ENCODE measurements at regions not wholly inside any gene's neighbourhood (a gene's known extent, or its start where the extent isn't known, plus 50 kb on each side); places are given as distances from the start of the nearest gene placed in this dataset.
"Not testable (repeated sequence)": the region's sequence is repeated elsewhere in the genome, so short reads cannot be mapped to it uniquely, and the experiment has no call there.

DNA sequence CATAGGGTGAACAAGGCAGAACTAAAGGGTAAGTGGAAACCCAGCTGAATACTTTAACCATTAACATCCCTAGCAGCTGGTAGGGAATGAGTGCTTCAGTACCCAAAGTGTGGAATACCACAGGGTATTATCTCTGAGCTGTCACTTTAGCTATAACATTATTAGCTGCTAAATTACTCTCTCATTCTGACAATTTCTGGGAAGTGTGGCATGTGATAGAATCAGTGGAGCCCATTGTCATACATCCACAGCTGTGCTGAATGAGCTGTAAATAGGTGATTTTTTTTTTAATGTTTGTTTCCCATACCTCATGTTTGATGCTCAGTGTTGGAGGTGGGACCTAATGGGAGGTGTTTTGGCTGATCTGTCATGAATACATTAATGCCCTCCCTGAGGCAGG is 894.3 kb downstream of the DIPK2A start:
- no peak overlapping the region for H3K27ac Mint-ChIP-seq
- no peaks in the 10 kb centered on the region for H3K36me3 Mint-ChIP-seq (ENCODE audit: low read depth)
- H3K4me3 Mint-ChIP-seq = no peak overlapping the region
- H3K4me1 Mint-ChIP-seq (ENCODE audit: low read depth) = no peaks in the 10 kb centered on the region
- DNase-seq (ENCODE audit: low spot score) = no peak
- no peaks in the 10 kb centered on the region for H3K9me3 Mint-ChIP-seq
- intact Hi-C loops (cut with micrococcal nuclease) = no loop called here
- no peaks in the 10 kb centered on the region for H3K27me3 Mint-ChIP-seq (ENCODE audit: insufficient read depth)

DNA sequence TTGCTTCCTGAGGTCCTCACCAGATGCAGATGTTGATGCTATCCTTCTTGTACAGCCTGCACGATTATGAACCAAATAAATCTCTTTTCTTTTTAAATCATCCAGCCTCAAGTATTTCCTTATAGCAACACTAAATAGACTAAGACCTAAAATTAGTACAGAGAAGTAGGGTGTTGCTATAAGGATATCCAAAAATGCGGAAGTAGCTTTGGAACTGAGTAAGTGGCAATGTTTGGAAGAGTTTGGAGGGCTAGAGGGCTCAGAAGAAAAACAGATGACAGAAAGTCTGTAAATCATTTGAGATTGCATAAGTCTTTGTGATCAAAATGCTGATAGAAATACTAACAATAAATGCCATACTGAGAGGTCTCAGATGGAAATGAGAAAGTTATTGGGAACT is 894.9 kb downstream of the DIPK2A start:
- intact Hi-C loops (cut with micrococcal nuclease) = no loop called here
- Mint-ChIP-seq H3K4me1 (ENCODE audit: low read depth) (no peaks in the 10 kb centered on the region), H3K9me3 (no peaks in the 10 kb centered on the region), H3K27me3 (ENCODE audit: insufficient read depth) (no peaks in the 10 kb centered on the region), H3K27ac (no peak overlapping the region), H3K4me3 (no peak overlapping the region), H3K36me3 (ENCODE audit: low read depth) (no peaks in the 10 kb centered on the region)
- DNase-seq (ENCODE audit: low spot score) = no peak

DNA sequence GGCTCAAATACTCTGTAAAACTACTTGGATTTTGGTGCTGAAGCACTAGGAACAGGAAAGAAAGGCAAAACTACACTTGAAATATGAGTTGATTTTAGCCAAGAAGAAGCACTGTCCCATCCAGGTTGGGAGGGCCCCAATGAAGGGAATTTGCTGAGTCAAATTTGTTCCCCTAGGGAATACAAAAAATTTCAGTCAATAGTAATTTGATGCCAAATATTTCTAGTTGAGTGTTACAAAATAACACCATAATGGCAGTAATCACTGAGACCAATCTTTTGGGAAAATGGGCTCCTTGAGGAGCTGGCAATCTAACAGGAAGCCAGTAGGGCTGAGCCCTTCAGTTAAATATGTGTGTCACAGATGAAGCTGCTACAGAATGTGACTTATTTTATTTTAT is 896.9 kb downstream of the DIPK2A start:
- no peak for DNase-seq (ENCODE audit: low spot score)

DNA sequence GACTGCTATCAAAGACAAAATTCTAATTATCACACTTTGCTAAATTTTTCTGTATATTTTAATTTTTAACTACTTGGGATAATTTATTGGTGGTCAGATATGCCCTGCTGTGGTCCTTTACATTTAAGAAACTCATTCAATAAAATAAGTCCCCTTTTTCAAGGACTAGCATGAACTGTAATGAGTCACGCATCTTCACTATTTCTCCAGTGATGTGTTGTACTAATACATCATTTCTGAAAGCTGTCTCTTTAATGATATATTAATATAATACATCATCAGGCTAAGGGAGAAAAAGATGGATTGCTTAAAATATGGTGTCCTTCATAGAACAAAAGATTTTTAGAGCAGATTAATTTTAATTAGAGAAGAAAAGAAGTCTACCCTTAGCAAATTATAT is 901.4 kb downstream of the DIPK2A start:
- intact Hi-C loops (cut with micrococcal nuclease) = no loop called here
- DNase-seq (ENCODE audit: low spot score) = no peak
- Mint-ChIP-seq H3K27me3 (ENCODE audit: insufficient read depth) (no peaks in the 10 kb centered on the region), H3K9me3 (no peaks in the 10 kb centered on the region), H3K4me1 (ENCODE audit: low read depth) (no peaks in the 10 kb centered on the region), H3K36me3 (ENCODE audit: low read depth) (no peaks in the 10 kb centered on the region), H3K4me3 (no peak overlapping the region), H3K27ac (no peak overlapping the region)

More for the DNA sequence above, 896.9 kb downstream of the DIPK2A start:
- H3K27ac Mint-ChIP-seq = no peak overlapping the region
- H3K36me3 Mint-ChIP-seq (ENCODE audit: low read depth) = no peaks in the 10 kb centered on the region
- no peaks in the 10 kb centered on the region for H3K27me3 Mint-ChIP-seq (ENCODE audit: insufficient read depth)
- H3K4me1 Mint-ChIP-seq (ENCODE audit: low read depth) = no peaks in the 10 kb centered on the region
- intact Hi-C loops (cut with micrococcal nuclease) = no loop called here
- H3K4me3 Mint-ChIP-seq = no peak overlapping the region
- H3K9me3 Mint-ChIP-seq = no peaks in the 10 kb centered on the region

DNA sequence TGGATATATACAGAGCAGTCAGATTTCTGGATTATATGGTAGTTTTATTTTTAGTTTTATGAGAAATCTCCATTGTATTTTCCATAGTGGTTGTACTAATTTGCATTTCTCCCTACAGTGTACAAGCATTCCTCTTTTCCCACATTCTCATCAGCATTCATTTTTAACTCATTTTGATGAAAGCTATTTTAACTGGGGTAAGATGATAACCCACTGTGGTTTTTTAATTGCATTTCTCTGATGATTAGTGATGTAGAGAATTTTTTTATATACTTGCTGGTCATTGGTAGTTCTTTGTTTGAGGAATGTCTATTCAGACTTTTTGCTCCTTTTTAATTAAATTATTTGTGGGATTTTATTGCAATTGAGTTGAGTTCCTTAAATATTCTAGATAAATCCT is 903.6 kb downstream of the DIPK2A start:
- H3K4me1 Mint-ChIP-seq (ENCODE audit: low read depth) = no peaks in the 10 kb centered on the region
- H3K27ac Mint-ChIP-seq = no peak overlapping the region
- no peaks in the 10 kb centered on the region for H3K27me3 Mint-ChIP-seq (ENCODE audit: insufficient read depth)
- no peak overlapping the region for H3K4me3 Mint-ChIP-seq
- no peaks in the 10 kb centered on the region for H3K9me3 Mint-ChIP-seq
- no peaks in the 10 kb centered on the region for H3K36me3 Mint-ChIP-seq (ENCODE audit: low read depth)
- no peak for DNase-seq (ENCODE audit: low spot score)
- intact Hi-C loops (cut with micrococcal nuclease) = no loop called here

DNA sequence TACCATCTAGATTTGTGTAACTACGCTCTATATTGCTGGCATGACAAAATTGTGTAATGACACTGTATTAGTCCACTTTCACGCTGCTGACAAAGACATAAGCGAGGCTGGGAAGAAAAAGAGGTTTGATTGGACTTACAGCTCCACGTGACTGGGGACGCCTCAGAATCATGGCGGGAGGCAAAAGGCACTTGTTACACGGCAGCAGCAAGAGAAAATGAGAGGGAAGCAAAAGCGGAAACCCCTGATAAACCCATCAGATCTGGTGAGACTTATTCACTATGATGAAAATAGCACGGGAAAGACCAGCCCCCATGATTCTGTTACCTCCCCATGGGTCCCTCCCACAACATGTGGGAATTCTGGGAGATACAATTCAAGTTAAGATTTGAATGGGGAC is 905.7 kb downstream of the DIPK2A start:
- Mint-ChIP-seq H3K27ac (no peak overlapping the region), H3K36me3 (ENCODE audit: low read depth) (no peaks in the 10 kb centered on the region), H3K4me3 (no peak overlapping the region), H3K4me1 (ENCODE audit: low read depth) (no peaks in the 10 kb centered on the region), H3K27me3 (ENCODE audit: insufficient read depth) (no peaks in the 10 kb centered on the region), H3K9me3 (no peaks in the 10 kb centered on the region)
- DNase-seq (ENCODE audit: low spot score) = no peak
- intact Hi-C loops (cut with micrococcal nuclease) = no loop called here

DNA sequence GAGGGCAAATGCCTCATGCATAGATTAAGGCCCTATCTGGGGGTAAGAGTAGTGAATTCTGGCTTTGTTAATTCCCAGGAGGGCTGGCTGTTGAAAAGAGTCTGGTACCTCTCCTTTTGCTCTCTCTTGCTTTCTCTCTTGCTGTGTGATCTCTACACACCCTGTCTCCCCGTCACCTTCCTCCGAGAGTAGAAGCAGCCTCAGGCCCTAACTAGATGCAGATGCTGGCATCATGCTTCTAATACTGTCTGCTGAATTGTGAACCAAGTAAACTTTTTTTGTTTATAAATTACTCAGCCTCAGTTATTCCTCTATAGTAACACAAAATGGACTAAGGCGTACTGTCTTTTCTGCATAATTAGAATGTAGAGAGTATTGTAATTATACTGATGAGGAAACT is 908.1 kb downstream of the DIPK2A start:
- H3K4me1 Mint-ChIP-seq (ENCODE audit: low read depth) = no peaks in the 10 kb centered on the region
- no peaks in the 10 kb centered on the region for H3K9me3 Mint-ChIP-seq
- no peaks in the 10 kb centered on the region for H3K27me3 Mint-ChIP-seq (ENCODE audit: insufficient read depth)
- H3K36me3 Mint-ChIP-seq (ENCODE audit: low read depth) = no peaks in the 10 kb centered on the region
- DNase-seq (ENCODE audit: low spot score) = no peak
- H3K27ac Mint-ChIP-seq = no peak overlapping the region
- intact Hi-C loops (cut with micrococcal nuclease) = no loop called here
- no peak overlapping the region for H3K4me3 Mint-ChIP-seq

DNA sequence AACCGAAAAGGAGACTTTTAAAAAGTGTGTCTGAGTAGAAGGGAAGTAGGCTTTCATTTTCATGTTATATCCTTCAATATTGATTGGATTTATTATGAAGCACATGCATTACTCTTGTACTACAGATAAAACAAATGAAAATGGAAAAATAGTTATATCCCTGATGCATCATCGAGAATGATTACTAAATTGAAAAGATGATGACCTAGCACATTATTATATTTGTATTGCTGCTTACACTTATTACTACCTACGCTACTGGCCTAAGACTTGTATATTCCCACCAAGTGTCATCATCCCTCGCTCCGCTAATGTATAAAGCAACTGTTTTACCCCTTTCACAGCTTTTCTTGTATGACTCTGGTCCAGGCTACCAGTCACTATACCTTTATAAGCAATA is 922.4 kb downstream of the DIPK2A start:
- no peaks in the 10 kb centered on the region for H3K9me3 Mint-ChIP-seq
- no peak overlapping the region for H3K27ac Mint-ChIP-seq
- no peak overlapping the region for H3K4me3 Mint-ChIP-seq
- H3K27me3 Mint-ChIP-seq (ENCODE audit: insufficient read depth) = no peaks in the 10 kb centered on the region
- DNase-seq (ENCODE audit: low spot score) = no peak
- intact Hi-C loops (cut with micrococcal nuclease) = no loop called here
- H3K4me1 Mint-ChIP-seq (ENCODE audit: low read depth) = no peaks in the 10 kb centered on the region
- H3K36me3 Mint-ChIP-seq (ENCODE audit: low read depth) = no peaks in the 10 kb centered on the region

DNA sequence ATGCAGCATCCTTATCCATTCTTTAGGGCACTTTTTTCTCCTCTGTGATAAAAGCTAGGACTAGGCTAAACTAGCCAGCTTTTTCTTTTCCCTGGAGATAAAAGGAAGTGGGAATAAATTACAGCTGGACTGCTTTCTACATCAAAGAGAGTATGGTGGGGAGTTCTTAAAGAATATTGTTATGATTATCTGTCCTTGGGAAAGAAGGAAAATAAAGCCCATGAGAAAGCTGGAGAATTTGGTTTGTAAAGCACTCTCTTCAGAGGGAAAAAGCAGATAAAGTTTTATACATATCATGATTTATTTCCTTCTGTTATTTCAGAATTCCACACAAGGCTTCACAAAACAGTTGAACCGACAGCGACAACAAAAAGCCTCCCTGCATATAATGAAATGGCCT is 923.0 kb downstream of the DIPK2A start:
- H3K36me3 Mint-ChIP-seq (ENCODE audit: low read depth) = no peaks in the 10 kb centered on the region
- no peak for DNase-seq (ENCODE audit: low spot score)
- H3K27me3 Mint-ChIP-seq (ENCODE audit: insufficient read depth) = no peaks in the 10 kb centered on the region
- no peaks in the 10 kb centered on the region for H3K4me1 Mint-ChIP-seq (ENCODE audit: low read depth)
- intact Hi-C loops (cut with micrococcal nuclease) = no loop called here
- H3K4me3 Mint-ChIP-seq = no peak overlapping the region
- H3K9me3 Mint-ChIP-seq = no peaks in the 10 kb centered on the region
- no peak overlapping the region for H3K27ac Mint-ChIP-seq

DNA sequence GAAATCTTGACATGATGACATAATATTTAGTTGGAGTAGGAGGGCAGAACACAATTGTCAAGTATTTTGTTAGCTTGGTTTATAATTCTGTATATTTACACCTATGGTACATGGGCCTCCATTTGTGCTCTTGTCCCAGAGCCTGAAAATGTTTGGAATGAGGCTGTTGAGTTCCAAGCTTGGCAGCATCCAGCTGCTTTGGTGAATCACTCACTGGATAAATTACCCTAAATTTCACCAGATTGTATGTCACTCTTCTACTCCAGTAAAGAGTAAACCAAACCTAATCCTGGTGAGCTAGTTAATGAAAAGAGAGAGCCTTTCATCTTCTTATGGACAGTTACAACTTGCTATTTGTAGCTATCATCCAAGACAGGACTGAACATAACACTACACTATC is 928.7 kb downstream of the DIPK2A start:
- DNase-seq (ENCODE audit: low spot score) = no peak
- intact Hi-C loops (cut with micrococcal nuclease) = no loop called here
- no peaks in the 10 kb centered on the region for H3K4me1 Mint-ChIP-seq (ENCODE audit: low read depth)
- H3K27ac Mint-ChIP-seq = no peak overlapping the region
- no peaks in the 10 kb centered on the region for H3K27me3 Mint-ChIP-seq (ENCODE audit: insufficient read depth)
- H3K9me3 Mint-ChIP-seq = peaks cover 12% of the 10 kb centered on the region
- no peak overlapping the region for H3K4me3 Mint-ChIP-seq
- H3K36me3 Mint-ChIP-seq (ENCODE audit: low read depth) = no peaks in the 10 kb centered on the region

DNA sequence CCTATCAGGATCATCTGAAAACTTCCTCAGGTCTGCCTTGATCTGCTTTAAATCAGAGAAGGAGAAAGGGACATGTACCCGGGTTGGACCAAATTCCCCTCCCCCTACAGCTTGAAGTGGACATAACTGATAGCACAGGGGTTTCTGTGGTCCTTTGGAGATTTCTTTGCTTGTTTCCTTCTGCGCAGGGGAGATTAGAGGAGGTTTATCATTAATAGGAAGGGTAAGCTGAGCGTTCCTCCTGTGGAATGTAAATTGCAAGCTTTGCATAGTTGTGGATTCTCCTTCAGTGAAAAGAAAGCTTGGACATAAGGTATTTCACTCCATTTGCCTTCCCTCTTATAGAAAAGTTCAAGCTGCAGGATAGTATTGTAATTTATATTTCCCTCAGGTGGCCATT is 936.0 kb downstream of the DIPK2A start:
- H3K27me3 Mint-ChIP-seq (ENCODE audit: insufficient read depth); intact Hi-C loops (cut with micrococcal nuclease); H3K4me1 Mint-ChIP-seq (ENCODE audit: low read depth); H3K27ac Mint-ChIP-seq; H3K4me3 Mint-ChIP-seq; DNase-seq (ENCODE audit: low spot score); H3K36me3 Mint-ChIP-seq (ENCODE audit: low read depth): not testable (repeated sequence)
- peaks cover 33% of the 10 kb centered on the region for H3K9me3 Mint-ChIP-seq

DNA sequence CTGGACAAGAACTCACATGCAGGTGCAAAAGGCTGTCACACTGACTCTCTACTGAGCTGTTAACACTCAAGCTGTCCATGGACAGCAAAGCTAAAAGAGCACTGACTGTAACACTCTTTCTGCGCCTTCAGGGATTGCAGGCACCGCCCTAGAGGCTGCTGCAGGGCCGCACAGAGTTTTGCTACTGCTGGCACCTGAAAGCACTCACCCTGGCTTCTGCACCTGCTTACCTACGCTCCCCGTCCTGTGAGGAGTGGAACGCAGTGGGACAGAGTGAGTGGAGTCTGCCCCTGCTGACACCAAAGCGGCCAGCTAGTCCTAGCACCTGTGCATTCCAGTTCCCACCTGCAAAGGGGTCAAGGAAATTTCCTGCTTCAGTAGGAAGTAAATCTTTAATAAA is 941.3 kb downstream of the DIPK2A start:
- peaks cover 11% of the 10 kb centered on the region for H3K9me3 Mint-ChIP-seq
- H3K4me3 Mint-ChIP-seq = no peak overlapping the region
- H3K4me1 Mint-ChIP-seq (ENCODE audit: low read depth) = no peaks in the 10 kb centered on the region
- no peaks in the 10 kb centered on the region for H3K27me3 Mint-ChIP-seq (ENCODE audit: insufficient read depth)
- H3K36me3 Mint-ChIP-seq (ENCODE audit: low read depth) = no peaks in the 10 kb centered on the region
- no peak for DNase-seq (ENCODE audit: low spot score)
- intact Hi-C loops (cut with micrococcal nuclease) = no loop called here
- H3K27ac Mint-ChIP-seq = no peak overlapping the region

DNA sequence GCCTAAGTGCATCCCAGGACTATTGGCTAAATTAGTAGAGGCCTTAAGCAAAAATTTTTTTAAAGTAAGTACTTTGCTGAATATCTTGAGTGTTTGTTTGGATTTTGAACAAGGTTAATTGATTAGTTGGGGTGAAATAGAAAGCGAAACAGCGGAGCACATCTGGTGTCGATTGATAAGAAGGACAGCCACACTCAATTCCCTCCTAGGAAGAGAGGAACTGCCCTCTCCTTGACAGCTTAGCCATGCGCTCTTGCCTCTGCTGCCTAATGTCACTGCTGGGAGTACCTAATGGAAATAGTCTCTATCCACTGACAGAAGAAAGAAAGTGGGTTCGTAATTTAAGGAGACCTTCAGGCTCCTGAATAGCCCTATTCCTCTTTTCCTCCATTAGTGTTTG is 943.6 kb downstream of the DIPK2A start:
- intact Hi-C loops (cut with micrococcal nuclease) = no loop called here
- no peak for DNase-seq (ENCODE audit: low spot score)
- H3K36me3 Mint-ChIP-seq (ENCODE audit: low read depth) = no peaks in the 10 kb centered on the region
- H3K27me3 Mint-ChIP-seq (ENCODE audit: insufficient read depth) = no peaks in the 10 kb centered on the region
- H3K9me3 Mint-ChIP-seq = peaks cover 4% of the 10 kb centered on the region
- no peak overlapping the region for H3K4me3 Mint-ChIP-seq
- H3K27ac Mint-ChIP-seq = no peak overlapping the region
- H3K4me1 Mint-ChIP-seq (ENCODE audit: low read depth) = no peaks in the 10 kb centered on the region

DNA sequence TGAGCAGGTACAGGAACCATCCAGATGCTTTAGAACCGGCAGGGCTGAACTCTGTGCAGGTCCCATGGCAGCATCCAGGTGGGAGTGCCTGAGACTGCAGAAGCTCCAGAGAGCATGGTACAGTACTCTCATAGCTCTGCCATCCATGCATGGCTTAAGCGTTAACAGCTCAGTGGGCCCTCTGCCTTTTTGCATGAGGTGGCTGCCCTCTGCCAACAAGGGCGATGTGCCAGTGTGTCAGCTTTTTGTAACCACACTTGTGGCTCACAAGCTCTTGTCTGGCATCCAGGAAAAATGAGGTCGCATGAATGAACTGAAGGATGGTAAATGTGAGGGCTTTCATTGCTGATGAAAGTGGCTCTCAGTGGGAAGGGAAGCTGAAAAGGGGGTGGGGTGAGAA is 950.1 kb downstream of the DIPK2A start:
- Mint-ChIP-seq H3K9me3 (peaks cover 3% of the 10 kb centered on the region), H3K27me3 (ENCODE audit: insufficient read depth) (no peaks in the 10 kb centered on the region), H3K36me3 (ENCODE audit: low read depth) (no peaks in the 10 kb centered on the region), H3K4me1 (ENCODE audit: low read depth) (no peaks in the 10 kb centered on the region), H3K4me3 (no peak overlapping the region), H3K27ac (no peak overlapping the region)
- DNase-seq (ENCODE audit: low spot score) = no peak
- intact Hi-C loops (cut with micrococcal nuclease) = no loop called here
